Activated CD4-positive, CD25-positive, alpha-beta regulatory T cell treated with anti-CD3 and anti-CD28 coated beads, Interleukin-2, amount 50 U/mL, for 24 hours (primary cell): ENCODE measurements at regions not wholly inside any gene's neighbourhood (a gene's known extent, or its start where the extent isn't known, plus 50 kb on each side); places are given as distances from the start of the nearest gene placed in this dataset.

Experiments used
- ATAC-seq, 2 donors: fragments of 150-1000 bp; cut with Tn5 transposase; one replicate each; pipeline ENCODE4 v1.10.0; 2021; ENCODE audit warnings: mild to moderate bottlenecking in 1 of 2, moderate library complexity in 1 of 2

GRCh38 chr2:216320852-216321251 lies 51.4 kb downstream of the MARCHF4 start:
- ATAC-seq: no peak

- ATAC-seq: no peak
Measured at GRCh38 chr2:216319771-216320170, 52.5 kb downstream of the MARCHF4 start.

GRCh38 chr2:216318521-216318874 lies 53.8 kb downstream of the MARCHF4 start:
- no peak for ATAC-seq

GRCh38 chr2:216317831-216318520 lies 54.3 kb downstream of the MARCHF4 start:
- no peak for ATAC-seq

DNA sequence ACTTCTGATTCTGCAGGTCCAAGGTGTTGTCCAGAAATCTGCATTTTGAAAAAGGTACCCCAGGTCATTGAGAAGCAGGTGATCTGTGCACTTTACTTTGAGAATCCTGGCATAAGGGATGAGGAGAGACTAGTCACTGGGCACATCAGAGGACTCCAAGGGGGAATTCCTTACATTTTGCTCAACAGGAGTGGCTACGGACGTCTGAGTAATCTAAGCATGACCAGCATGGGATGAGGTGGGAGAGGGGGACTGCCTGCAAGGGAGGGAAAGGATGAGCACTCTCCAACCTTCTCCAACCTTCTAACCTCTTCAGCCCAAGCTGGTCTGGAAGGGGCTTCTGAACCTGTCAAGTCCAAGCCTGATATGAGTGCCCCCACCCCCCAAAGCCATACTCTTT lies 55.5 kb downstream of the MARCHF4 start:
- ATAC-seq: no peak

DNA sequence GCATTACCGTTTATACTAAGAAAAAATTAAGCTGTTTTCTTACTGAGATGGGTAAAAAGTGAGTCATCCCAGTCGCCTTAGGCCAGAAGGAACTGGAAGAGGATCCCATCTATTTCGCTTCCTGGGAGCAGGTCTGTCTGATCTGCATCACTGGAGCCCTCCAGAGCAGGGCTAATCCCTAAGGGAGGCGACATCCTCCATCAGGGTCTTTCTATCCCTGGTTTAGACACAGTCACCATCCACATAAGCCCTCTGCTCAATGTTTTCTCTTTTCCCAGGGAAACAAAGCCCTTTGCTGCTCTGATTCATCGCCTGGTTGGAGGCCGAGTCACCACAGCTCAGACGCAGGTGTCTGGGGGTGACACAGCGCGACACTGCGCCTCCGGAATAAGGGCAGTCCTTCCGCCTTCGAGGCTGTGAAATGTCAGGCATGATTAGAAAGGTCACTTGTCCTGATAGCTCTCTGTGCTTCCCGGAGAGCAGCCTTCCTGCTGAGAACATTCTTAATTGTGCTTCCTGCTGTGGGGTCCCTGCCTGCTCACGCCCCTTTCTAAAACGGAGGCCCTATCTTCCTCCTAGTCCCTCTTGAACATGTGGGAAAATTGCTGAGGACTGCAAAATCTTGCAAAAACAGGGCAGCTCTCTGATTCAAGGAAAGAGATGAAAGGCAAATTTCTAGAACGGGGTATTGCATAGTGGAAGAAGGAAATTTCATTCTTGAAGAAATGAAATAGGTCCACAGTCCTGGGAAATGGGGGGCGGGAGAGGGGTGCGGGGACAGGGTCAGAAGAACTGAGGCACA lies 56.3 kb downstream of the MARCHF4 start:
- no peak for ATAC-seq

DNA sequence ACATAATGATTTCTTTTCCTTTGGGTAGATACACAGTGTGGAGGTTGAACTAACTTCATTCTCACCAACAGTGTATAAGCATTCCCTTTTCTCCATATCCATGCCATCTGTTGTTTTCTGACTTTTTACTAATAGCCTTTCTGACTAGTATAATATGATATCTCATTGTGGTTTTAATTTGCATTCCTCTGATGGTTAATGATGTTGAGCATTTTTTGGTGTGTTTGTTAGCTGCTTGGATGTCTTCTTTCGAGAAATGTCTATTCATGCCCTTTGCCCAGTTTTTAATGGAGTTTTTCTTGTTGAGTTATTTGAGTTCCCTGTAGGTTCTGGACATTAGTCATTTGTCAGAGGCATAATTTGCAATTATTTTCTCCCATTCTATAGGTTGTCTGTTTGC lies 59.8 kb downstream of the MARCHF4 start:
- no peak for ATAC-seq

GRCh38 chr2:216308576-216308975 lies 63.7 kb downstream of the MARCHF4 start:
- no peak for ATAC-seq

DNA sequence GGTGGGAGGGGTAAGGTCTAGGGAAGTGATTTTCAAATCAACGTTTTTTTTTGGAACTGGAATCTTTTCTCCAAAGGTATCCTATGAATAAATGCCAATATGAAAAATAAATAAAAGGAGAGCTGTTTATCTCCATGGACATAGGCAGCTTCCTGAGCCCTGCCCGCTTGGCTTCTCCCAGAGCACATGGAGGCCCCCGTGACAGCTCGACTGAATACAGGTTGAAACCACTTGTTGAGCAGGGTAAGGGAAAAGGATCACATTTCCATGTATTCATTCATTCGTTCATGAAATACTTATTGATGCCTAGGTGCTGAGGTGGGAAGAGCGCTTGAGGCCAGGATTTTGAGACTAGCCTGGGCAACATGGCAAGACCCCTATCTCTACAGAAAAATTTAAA lies 64.8 kb downstream of the MARCHF4 start:
- ATAC-seq: no peak

DNA sequence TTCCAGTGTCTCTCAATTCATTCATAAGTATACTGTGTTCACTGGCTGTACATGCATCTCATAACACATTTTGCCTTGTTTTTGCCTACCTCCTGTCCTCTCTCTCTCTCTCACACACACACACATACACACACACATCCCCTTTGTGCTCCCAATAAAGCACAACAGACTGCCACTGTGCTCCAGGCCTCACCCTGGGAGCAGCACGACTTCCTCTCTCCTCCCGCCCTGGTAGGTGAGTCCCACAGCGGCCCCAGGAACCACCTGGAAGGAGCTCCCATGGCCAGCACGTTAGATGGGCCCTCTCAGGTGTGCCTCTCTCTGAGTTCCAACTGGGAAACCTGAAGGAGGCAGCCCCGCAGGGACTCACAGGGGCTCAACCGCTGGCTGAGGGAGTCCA lies 65.4 kb downstream of the MARCHF4 start:
- no peak for ATAC-seq

DNA sequence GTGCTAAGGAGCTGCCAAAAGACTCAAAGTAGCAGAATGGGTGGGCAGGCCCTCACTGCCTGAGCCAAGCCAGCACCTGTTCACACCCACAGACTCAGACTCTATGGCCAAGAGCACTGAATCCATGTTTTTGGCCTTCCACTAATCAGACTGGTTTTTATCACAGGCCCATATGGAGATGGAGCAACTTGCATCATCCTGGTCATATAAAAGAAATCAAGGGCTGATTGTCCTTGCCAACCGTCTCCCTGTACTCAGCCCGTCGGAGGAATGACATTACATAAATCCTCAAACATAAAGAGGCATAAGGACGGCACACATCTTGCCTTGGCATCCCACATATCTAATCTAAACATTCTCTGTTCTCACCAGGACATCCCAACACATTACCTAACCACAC lies 66.7 kb downstream of the MARCHF4 start:
- no peak for ATAC-seq

- no peak for ATAC-seq
Measured at GRCh38 chr2:216302981-216303676, 69.2 kb downstream of the MARCHF4 start.

GRCh38 chr2:216300906-216301305 lies 71.4 kb downstream of the MARCHF4 start:
- no peak for ATAC-seq

DNA sequence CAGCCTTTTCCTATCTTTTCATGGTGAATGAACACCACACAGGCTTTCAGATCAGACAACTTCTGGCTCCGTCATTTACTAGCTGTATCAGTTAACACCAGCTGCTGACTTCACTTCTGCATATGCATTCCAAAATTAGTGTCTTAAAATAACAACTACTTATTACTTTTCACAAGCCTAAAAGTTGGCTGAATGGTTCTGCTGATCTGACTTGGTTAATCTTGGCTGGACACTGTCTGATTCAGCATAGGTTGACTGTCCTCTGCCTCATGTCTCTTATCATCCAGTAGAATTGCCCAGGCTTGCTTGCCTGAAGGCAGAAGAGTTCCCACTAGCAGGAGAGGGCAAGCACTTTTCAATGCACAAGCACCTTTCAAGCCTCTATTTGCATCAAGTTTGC lies 72.7 kb downstream of the MARCHF4 start:
- ATAC-seq: no peak

- ATAC-seq: no peak
Measured at GRCh38 chr2:216298719-216299495, 73.4 kb downstream of the MARCHF4 start.

DNA sequence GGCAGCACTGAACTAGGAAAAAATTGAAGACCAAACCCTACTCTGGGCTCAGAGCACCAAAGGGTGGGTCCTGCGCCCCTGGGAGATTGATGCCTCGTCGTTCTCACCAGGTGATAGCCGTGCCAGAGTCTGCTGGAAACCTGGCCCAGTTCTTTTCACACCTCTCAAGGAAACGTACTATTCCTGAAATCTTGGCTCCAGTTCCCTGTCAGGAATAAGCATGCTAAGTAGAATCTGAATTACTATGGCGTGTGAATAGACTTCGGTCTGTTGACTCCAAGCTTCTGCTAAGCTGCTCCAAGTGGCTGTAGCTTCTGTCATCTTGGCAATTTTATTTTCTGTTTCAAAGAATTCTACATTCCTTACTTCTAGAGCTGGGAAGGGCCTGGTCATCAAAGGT lies 75.4 kb downstream of the MARCHF4 start:
- no peak for ATAC-seq

DNA sequence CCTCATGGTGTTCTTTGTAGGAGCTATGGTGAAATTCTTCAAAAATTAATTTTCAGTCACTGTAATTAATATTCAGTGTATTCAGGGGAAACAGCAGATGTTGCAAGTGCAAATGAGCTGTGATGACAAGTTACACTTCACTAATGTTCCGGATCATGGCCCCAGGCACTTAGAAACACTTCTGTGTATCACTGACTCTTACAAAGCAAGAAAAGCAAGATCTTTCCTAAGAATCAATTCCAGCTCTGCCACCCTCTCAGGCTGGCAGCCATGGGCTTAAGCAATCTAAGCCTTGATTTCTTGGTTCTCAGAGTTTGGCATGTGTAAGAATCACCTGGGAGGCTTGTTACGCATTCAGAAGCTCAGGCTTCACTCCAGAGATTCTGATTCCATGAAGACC lies 78.0 kb downstream of the MARCHF4 start:
- ATAC-seq: no peak

DNA sequence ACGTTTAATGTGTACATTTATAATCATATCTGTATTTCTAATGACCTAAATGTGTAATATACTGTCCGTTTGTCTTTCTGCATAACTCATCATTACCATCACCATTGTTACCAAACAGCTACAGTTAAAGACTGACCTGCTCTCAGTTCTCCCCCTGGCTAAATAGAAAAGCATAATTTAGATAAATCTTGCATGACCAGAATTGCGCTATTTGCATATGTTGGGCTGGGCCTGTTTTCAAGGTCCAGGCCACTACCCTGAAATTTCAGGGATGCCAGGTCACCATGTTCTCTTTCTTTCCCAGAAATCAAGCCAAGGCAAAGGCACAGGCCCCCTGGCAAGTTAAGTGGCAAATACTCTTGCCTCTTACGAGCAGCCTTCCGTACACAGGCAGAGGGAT lies 78.4 kb downstream of the MARCHF4 start:
- no peak for ATAC-seq

DNA sequence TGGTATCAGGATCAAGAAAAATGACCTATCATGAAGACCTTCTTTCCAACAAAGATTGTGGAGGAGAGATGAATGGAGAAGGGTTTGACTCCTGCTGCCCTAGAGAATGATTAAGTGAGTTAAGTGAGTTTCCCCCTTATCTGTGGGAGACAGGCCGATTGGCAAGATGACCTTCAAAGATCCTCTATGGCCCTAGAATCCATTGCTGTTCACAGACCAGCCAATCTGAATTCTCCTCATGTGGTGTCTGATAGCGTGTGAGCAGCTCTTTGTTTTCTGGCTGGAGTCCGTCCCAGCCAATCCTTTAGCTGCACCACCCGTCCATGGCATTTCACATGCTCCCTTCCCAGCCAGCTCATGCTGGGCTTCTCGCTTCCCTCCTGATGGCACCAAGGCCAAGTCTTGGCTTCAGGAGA lies 79.4 kb downstream of the MARCHF4 start:
- ATAC-seq: no peak

- no peak for ATAC-seq
Measured at GRCh38 chr2:216292475-216292874, 79.8 kb downstream of the MARCHF4 start.

DNA sequence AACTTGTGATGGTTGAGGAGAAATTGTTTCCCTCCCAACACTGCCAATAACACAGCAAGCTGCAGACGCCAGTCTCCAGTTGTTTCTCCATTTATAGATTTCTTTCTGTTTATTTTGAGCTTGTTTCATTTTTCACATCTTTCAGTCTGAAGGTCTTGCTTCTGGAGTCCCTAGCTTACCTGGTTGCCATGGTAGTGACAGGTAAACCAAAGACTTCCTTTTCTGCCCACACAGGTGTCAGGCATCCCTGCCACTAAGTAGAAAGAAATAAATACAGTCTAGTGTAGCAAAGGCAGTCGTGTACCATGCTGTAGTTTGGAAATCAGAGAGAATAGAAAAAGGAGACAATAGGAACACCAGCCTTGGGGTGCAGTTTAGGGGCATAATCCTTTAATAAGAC lies 82.8 kb downstream of the MARCHF4 start:
- no peak for ATAC-seq

DNA sequence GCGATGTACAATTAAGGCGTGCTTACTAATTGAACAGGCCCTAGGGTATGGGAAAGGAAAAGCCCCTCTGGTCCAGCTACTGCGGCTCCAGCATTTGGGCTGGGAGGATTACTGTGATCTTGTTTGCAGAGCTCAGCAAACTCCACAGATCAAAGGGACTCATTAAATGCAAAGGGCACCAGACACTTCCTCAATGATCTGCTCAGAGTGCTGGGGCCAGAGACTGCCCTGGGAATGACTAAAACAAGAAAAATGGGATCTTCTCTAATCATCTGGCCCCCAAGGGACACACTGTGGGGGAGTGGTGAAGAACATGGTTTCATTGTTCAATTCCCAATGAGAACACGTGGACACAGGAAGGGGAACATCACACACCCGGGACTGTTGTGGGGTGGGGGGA lies 85.0 kb downstream of the MARCHF4 start:
- ATAC-seq: no peak

DNA sequence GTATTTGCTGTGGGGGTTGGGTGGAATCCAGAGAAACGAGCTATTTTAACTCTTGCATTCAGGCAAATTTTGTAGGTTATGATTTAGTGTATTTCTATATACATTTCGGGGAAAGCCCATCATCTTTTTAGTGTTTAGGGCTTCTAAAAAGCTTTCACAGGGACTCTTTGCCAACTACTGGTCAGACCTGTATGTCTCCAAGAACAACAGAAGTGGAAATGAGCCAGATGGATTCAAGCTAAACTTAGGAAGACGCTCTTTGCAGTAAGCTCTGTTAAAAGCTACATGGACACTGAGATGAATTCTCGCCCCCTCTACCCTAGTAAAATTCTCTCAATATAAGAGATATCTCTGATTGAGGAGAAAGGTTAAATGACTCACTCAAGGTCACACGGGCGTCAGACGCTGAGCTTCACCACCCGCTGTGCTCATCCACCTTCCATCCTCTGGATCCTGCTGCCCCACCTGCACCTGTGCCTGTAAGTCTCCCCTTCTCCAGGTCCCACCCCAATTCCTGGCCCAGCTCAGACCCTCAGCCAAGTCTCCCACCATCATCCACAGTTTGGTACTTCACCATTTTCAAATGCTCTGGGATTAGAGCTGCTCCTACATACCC lies 85.6 kb downstream of the MARCHF4 start:
- ATAC-seq: no peak
